Fibroblast of gingiva (primary cell): ENCODE measurements at regions not wholly inside any gene's neighbourhood (a gene's known extent, or its start where the extent isn't known, plus 50 kb on each side); places are given as distances from the start of the nearest gene placed in this dataset.
"Not testable (repeated sequence)": the region's sequence is repeated elsewhere in the genome, so short reads cannot be mapped to it uniquely, and the experiment has no call there.

ENCODE experiments used
- DNase-seq: peaks from one replicate; pipeline ENCODE4 v3.0.0-alpha.2; 2011; ENCODE audit warnings: low read depth

GRCh38 chr5:40353442-40353841 lies 326.3 kb upstream of the PTGER4 start:
- no peak for DNase-seq

DNA sequence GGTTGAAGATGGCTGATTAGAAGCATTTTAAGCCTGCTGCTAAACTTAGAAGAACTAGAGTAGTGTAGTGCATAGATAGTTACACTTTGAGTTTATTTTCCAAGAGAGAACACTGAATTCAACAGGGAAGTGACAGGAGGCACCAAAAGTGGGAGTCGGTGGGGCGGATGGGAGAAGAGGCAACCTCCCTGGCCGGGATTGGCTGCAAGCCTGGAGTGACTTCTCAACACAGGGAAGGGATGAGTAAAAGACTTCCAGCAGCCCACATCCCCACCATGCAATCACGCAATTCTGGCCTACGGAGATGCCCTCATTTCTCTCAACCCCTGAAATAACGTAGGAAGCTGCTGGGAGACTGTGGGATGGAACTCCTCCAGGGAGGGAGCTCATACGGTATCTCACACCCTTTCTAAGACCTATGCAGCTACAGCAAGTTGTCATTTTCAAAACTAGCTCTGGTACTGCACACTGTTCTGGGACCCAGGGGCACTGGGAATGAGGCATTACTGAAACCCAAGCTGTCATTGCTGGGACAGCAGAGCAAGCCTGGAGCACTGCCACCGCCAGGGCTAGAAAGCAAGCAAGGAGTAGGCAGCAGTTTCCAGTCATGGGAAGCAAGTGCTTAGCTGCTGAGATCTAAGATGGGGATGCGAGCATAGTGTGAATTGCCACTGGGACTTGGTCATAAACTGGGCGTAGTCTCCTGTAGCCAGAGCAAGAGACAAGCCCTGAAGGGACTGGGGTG lies 331.6 kb upstream of the PTGER4 start:
- no peak for DNase-seq

DNA sequence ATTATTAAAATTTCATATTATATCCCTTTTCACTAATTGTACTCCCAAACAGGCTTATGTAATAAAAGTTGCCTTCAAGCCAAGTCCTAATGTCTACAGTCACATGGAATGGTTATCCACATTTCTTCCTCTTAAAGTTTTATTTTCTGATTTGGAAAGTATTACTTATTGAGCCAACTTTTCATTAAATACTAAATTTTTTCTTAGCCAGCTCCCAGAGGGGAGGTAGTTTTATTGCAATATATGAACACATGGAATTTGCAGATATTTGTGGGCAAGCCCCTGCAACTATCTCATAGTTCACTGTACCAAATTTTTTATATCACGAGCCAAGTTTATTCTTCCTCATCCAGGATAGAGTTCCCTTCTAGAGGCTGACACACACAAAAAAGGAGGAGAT lies 332.8 kb upstream of the PTGER4 start:
- no peak for DNase-seq

- not testable (repeated sequence) for DNase-seq
These were observed 341.3 kb upstream of the PTGER4 start for GRCh38 chr5:40338434-40338833.

DNA sequence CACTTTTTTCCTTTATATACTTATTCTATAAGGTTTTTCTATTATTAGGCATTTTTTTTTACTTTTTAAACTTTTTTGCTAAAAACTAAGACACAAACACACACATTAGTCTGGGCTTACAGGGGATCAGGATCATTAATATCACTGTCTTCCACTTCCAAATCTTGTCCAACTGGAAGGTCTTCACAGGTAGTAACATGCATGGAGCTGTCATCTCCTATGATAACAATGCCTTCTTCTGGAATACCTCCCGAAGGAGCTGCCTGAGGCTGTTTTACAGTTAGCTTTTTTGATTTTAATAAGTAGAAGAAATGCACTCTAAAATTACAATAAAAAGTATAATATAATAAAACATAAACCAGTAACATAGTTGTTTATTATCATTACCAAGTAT lies 345.5 kb upstream of the PTGER4 start:
- DNase-seq = no peak

GRCh38 chr5:40333459-40334241 lies 346.1 kb upstream of the PTGER4 start:
- DNase-seq = peak; percentile 57

- no peak for DNase-seq
These were observed 346.7 kb upstream of the PTGER4 start for GRCh38 chr5:40332970-40333369.

DNA sequence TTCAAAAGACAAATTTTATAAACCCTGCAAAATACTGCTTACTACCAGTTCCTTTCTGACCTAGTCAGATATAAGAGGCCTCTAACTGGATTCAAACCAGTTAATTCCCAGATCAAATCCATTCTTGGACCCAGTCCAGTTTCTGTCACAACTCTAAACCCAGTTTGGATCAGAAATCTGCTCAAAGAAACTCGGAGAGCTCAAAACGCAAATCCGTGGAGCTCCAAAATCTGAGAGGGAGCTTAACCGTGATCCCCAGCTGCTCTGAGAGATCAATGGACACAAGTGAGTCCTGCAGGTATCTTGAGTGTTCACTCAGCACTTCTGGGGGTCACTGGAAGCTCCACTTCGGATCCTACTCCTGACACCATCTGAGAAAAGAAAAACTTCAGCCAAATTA lies 348.1 kb upstream of the PTGER4 start:
- DNase-seq = no peak

DNA sequence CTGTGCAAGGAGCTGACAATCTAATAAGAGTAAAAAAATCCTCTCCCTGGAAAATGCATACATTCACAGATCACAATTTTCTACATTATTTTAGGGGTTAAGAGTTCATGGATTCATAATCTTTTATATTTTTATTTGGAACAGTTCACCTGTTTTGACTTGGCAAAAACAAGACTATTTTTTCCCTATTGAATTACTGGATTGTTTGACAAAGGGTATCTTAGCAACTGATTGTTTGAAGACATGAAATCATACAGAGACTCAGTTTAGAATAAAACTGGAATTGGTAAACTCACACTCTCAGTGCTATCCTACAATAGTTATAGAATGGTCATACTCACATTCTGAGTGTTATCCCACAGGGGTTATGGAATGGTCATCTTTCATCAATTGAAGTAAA lies 358.2 kb upstream of the PTGER4 start:
- no peak for DNase-seq

DNA sequence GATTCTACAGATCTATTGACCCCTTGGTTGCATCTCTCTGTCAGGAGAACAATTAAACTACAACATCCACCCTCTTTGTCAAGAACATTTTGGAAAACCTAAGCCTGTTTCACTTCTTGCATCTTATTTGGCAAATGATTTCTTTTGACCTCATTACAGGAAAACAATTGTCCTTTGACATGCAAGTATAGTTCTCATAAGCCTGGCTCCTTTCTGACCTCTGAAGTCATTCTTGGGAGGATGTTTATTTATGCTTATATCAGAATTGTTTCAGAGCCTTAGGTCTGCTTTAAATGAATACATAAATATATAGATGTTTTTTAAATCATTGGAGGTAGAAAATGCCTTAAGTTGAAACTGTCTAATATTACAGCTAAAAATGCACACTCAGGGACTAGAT lies 361.3 kb upstream of the PTGER4 start:
- DNase-seq = no peak

DNA sequence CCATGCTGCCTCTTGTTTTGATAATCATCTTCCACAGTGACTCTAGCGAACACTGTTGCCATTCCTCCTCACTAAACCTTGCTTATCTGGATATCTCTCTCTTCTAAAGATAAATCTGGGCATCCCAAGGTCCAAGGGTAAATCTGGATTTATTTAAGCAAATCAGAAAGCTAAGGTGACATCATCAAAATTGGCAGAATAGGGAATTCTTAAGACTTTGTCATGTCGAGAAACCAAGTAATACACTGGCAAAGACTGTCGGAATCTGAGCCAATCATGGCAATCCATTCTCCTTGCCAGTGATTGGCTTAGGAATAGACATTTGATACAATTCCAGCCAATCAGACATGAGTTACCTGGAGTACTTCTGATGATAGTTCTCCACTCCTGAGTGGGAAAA lies 362.7 kb upstream of the PTGER4 start:
- DNase-seq = peak; percentile 3

- no peak for DNase-seq
These were observed 364.6 kb upstream of the PTGER4 start for GRCh38 chr5:40315126-40315525.

GRCh38 chr5:40314275-40314674 lies 365.4 kb upstream of the PTGER4 start:
- DNase-seq = no peak

DNA sequence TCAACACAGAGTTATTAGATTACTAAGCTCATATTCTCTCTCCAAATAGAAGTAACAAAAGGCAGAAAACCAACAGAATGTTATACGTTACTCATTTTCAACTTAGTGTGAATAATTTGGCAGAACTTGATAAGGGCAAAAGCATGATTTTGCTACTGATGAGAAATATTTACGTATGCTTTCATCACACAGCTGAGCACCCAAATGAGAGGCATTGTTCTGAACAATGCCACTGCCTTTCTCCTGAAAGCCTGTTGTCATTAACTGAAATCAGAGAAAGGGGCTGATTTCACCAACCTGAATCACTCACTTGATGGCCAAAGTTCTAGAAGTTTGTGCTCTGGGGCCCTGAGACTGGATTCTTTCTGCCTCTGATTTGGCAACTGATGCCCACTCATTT lies 367.5 kb upstream of the PTGER4 start:
- no peak for DNase-seq

DNA sequence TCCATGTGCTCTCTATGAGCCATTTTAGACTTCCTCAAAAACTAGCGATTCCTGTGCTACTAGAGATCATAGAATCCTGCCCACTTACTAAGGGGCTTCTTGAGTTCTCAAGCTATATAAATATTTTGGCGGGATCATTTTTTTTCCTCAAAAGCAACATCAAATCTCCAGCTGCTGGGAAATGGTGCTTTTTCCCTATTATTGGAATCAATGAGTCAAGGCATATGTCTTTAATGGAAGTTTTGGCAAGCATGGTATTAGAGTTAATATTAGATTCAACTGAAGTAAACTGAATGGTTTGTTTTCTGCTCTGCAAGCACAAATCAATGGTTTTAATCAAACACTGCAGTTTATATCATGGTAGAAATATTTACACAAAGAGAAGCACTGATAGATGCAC lies 369.9 kb upstream of the PTGER4 start:
- DNase-seq = no peak

GRCh38 chr5:40308867-40309266 lies 370.8 kb upstream of the PTGER4 start:
- DNase-seq = no peak

- DNase-seq = no peak
These were observed 371.8 kb upstream of the PTGER4 start for GRCh38 chr5:40307920-40308319.

DNA sequence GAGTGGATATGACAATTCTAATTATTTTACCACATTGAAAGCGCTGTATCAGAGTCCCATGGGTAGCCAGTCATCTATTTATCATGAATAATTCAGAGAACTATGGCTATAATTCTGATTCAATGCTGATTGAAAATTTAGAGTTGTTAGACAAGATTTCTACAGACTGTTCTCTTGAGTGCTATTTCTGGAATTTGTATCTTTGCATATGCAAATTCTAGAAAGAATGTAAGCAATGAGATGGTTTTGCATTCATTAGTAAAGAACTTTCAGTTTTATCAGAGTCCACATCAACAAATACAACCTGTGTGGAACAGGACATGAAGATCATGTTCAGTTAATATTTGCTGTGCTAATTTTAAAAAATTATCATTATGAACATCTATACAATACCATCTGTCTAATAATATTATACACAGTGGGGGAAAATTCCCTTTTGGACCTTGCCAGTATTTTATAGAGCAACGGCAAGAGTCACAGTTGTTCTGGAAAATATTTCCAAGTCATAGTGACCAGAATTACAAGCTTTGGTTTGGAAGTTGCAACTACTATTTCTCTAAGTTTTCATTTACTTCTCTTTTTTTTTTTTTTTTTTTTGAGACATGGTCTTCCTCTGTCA lies 372.7 kb upstream of the PTGER4 start:
- DNase-seq = peak; percentile 6

DNA sequence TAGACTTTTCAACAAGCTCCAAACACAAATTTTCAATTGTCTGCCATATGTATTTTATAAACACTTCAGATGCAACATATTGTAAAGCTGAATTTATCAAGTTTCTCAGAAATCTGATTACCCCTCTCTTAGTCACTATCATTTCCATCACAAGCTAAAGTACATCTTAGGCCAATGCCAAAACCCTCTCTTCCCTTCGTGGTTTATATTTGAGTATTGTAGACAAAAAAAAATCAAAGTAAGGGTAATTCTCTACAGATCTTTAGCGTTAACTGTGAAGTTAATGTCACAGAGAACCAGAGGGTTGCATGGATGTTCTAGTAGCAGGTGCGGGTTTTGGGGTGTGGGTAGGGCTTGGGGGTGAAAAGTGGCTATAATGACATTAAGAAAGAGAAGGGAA lies 387.7 kb upstream of the PTGER4 start:
- DNase-seq = no peak

DNA sequence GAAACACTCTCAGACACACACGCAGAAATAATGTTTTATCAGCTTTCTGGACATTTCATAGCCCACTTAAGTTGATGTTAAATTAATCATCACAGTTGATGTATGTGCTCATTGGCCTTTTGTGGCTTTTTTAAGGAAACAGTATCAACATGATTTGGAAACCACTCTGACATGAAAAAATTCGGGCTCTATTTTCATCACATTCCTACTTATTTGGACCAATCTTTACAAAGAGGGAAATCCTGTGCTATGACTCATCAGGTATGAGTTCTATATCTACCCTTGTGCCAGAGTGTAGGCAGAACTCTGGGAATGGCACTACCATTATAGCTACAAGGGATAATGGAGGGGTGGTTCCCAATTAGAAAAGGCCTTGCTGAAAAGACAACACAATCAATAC lies 388.4 kb upstream of the PTGER4 start:
- DNase-seq = peak; percentile 16

DNA sequence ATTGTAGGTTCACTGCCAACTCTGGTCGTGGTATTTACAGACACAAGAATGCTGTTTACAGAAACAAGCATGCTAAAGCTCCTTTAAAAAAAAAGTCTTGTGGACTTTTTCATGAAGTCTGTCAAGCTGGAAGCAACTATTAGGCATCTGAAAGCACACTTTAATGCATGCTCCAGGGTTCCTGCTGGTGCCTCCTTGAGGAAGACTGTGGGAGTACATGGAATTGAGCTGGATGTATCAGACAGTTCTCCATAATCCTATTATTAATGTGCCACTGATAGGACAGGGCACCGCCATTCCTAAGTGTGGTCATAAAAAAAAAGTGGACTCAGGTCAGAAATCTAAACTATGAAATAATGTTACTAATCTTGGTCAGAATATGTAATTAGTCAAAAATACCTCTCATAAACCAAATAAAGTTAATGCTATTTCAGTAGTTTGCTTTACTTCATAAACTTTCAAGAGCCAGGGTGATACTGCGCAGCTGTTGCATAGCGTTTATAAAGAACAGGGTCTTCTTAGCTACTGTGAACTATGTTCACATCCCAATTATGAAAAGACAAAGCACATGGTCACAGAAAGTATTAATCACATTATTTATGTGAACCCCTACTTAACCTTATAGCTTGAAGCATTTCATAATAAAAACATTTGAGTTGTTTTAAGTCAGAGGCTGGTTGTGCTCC lies 390.8 kb upstream of the PTGER4 start:
- DNase-seq = no peak

DNA sequence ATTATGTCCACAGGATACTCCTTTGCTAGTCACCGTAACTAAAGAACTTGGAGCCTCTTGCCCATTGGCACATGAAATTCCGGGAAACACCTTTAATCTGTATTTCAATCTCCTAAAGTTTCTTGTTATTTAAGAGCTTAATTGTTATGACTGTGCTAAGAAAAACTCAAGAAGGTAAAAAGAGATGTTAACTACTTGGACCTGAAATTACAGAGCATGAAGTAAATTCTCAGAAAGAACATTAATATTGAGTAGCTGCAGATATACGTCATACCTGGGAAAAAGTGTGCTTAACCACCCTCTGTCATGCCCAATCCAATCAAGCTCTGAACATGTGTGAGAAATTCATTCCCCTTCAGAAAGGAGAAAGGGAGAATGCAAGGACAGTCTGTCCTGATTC lies 394.9 kb upstream of the PTGER4 start:
- no peak for DNase-seq

DNA sequence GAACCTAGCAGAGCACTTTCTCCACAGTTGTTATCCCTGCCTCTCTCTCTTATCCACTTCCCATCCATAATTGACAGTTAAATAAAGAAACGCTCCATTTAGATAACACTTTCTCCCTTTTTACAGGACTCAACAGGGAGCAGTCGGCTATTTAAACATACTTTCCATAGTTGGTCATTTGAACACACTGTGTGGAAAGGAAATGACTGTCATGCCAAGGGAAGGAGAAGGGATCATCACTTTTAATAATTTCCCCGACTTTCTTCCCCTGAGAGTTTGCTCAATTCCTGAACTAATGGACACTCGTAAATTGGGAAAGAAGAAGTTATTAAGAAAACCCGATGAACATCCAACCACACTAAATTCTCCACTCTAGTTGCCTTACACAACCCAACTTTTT lies 400.8 kb upstream of the PTGER4 start:
- no peak for DNase-seq
